HEK293 (cell line): ENCODE measurements at regions not wholly inside any gene's neighbourhood (a gene's known extent, or its start where the extent isn't known, plus 50 kb on each side); places are given as distances from the start of the nearest gene placed in this dataset.

Experiments
- CTCF ChIA-PET: fragments of 350-600 bp; formaldehyde crosslinking; extraction: SDS; loops from one replicate; lab custom pipeline; 2021; ENCODE audit warnings: antibody characterized with exemption; lab: Yijun Ruan, JAX
- POLR2A ChIA-PET: fragments of 300-600 bp; formaldehyde crosslinking; extraction: SDS; loops from one replicate; lab custom pipeline; 2020; ENCODE audit warnings: antibody characterized with exemption, inconsistent platforms; lab: Yijun Ruan, JAX
- H3K27ac ChIP-seq: fragments of 200-500 bp; sonication (Bioruptor generic); 2 replicates; pipeline ENCODE4 v1.5.1; 2014; ENCODE audit warnings: low read depth, low read length, control low read depth, inconsistent platforms; ENCODE audit errors: extremely low read depth
- H3K36me3 ChIP-seq, 2 experiments: fragments of 200-500 bp in 1 of 2; sonication (Bioruptor generic) in 1 of 2; 1 replicate in 1 of 2; 2 replicates in 1 of 2; pipeline ENCODE4 v1.5.1; 2014 to 2017; ENCODE audit warnings: inconsistent platforms in 2 of 2, low read length in 2 of 2; ENCODE audit not compliant: control insufficient read depth in 2 of 2, insufficient read depth in 1 of 2
- H3K4me1 ChIP-seq: fragments of 200-500 bp; sonication (Bioruptor generic); 2 replicates; pipeline ENCODE4 v1.5.1; 2014; ENCODE audit warnings: mild to moderate bottlenecking, low read length, inconsistent platforms; ENCODE audit not compliant: control insufficient read depth, insufficient read depth
- H3K4me3 ChIP-seq: 2 replicates; pipeline ENCODE4 v1.5.1; 2011; ENCODE audit warnings: low read depth, mild to moderate bottlenecking, control low read depth, low read length, moderate library complexity
- H3K9me3 ChIP-seq: fragments of 200-500 bp; sonication (Bioruptor generic); 2 replicates; pipeline ENCODE4 v1.5.1; 2014; ENCODE audit warnings: low read depth, low read length, inconsistent platforms; ENCODE audit not compliant: control insufficient read depth, insufficient read depth
- KLF1 ChIP-seq: fragments of 450-650 bp; formaldehyde crosslinking; IDR thresholded peaks from 2 replicates; pipeline ENCODE4 v1.5.1; 2016; ENCODE audit warnings: missing biosample characterization, missing genetic modification characterization
- SETDB1 ChIP-seq: IDR thresholded peaks from one replicate; pipeline ENCODE4 v1.6.1; 2017; ENCODE audit warnings: mild to moderate bottlenecking, low read length, moderate library complexity, mixed read lengths; ENCODE audit not compliant: insufficient read length
- ZBTB8A ChIP-seq: fragments of 450-650 bp; formaldehyde crosslinking; IDR thresholded peaks from 2 replicates; pipeline ENCODE4 v1.5.1; 2016; ENCODE audit warnings: missing biosample characterization, missing genetic modification characterization
- ZNF133 ChIP-seq: fragments of 450-650 bp; formaldehyde crosslinking; IDR thresholded peaks from 2 replicates; pipeline ENCODE4 v1.5.1; 2016; ENCODE audit warnings: missing biosample characterization, missing genetic modification characterization
- ZNF146 ChIP-seq: fragments of 450-650 bp; formaldehyde crosslinking; IDR thresholded peaks from 2 replicates; pipeline ENCODE4 v1.5.1; 2016; ENCODE audit warnings: missing biosample characterization, missing genetic modification characterization
- ZNF239 ChIP-seq: fragments of 450-650 bp; formaldehyde crosslinking; IDR thresholded peaks from 2 replicates; pipeline ENCODE4 v1.5.1; 2016; ENCODE audit warnings: missing biosample characterization, missing genetic modification characterization
- ZNF324 ChIP-seq: fragments of 450-650 bp; formaldehyde crosslinking; IDR thresholded peaks from 2 replicates; pipeline ENCODE4 v1.5.1; 2016; ENCODE audit warnings: missing biosample characterization, missing genetic modification characterization
- ZNF521 ChIP-seq: fragments of 450-650 bp; formaldehyde crosslinking; IDR thresholded peaks from 2 replicates; pipeline ENCODE4 v1.5.1; 2017; ENCODE audit warnings: missing biosample characterization, mild to moderate bottlenecking, missing genetic modification characterization
- ZNF558 ChIP-seq: fragments of 450-650 bp; formaldehyde crosslinking; IDR thresholded peaks from 2 replicates; pipeline ENCODE4 v1.5.1; 2016; ENCODE audit warnings: missing biosample characterization, missing genetic modification characterization
- ZNF626 ChIP-seq: fragments of 450-650 bp; sonication (Bioruptor Pico); formaldehyde crosslinking; IDR thresholded peaks from 2 replicates; pipeline ENCODE4 v1.5.1; 2018; ENCODE audit warnings: missing biosample characterization, missing genetic modification characterization, inconsistent platforms
- ZNF707 ChIP-seq: fragments of 450-650 bp; formaldehyde crosslinking; IDR thresholded peaks from 2 replicates; pipeline ENCODE4 v1.5.1; 2016; ENCODE audit warnings: missing biosample characterization, missing genetic modification characterization
- ZNF76 ChIP-seq: fragments of 450-650 bp; formaldehyde crosslinking; IDR thresholded peaks from 2 replicates; pipeline ENCODE4; 2016; ENCODE audit warnings: low read depth, missing biosample characterization, missing genetic modification characterization, borderline replicate concordance
- TF ChIP-seq, protein P1 (sequence below): fragments of 450-650 bp; formaldehyde crosslinking; IDR thresholded peaks from 2 replicates; pipeline ENCODE4 v1.5.1; 2016; ENCODE audit warnings: missing biosample characterization, missing genetic modification characterization
- TF ChIP-seq, protein P2 (sequence below): fragments of 450-650 bp; formaldehyde crosslinking; IDR thresholded peaks from 2 replicates; pipeline ENCODE4 v1.5.1; 2016; ENCODE audit warnings: missing biosample characterization, missing genetic modification characterization
- TF ChIP-seq, protein P3 (sequence below): fragments of 450-650 bp; formaldehyde crosslinking; IDR thresholded peaks from 2 replicates; pipeline ENCODE4 v1.5.1; 2017; ENCODE audit warnings: missing biosample characterization, missing genetic modification characterization
- TF ChIP-seq, protein P4 (sequence below): fragments of 450-650 bp; formaldehyde crosslinking; IDR thresholded peaks from 2 replicates; pipeline ENCODE4 v1.5.0; 2017; ENCODE audit warnings: missing biosample characterization, missing genetic modification characterization, borderline replicate concordance
- TF ChIP-seq, protein P5 (sequence below): fragments of 450-650 bp; IDR thresholded peaks from 2 replicates; pipeline ENCODE4 v1.5.1; 2018; ENCODE audit warnings: missing biosample characterization, mild to moderate bottlenecking, missing genetic modification characterization

DNA sequence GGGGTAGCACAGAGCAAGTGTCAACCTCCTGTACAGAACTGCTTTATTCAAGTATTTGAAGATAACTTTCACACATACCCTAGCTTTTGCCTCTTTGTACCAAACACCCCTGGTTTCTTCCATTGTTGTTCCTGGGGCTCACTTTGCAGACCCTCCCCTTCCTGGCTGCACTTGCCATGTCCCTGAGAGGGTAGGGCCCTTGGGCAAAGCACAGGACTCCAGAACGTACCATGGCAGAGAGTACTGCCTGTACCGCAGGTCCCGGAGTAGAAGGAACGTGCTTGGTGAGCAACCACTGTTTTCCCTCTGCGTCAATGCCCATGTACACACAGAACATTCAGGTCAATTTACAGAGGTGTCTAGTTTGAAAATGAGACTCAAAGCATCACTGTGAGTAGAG, 290.4 kb downstream of the EN1 start (continued):
- TF ChIP-seq, protein P1, sequence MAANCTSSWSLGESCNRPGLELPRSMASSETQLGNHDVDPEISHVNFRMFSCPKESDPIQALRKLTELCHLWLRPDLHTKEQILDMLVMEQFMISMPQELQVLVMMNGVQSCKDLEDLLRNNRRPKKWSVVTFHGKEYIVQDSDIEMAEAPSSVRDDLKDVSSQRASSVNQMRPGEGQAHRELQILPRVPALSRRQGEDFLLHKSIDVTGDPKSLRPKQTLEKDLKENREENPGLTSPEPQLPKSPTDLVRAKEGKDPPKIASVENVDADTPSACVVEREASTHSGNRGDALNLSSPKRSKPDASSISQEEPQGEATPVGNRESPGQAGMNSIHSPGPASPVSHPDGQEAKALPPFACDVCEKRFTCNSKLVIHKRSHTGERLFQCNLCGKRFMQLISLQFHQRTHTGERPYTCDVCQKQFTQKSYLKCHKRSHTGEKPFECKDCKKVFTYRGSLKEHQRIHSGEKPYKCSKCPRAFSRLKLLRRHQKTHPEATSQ = no peak
- TF ChIP-seq ZNF239 (tag by site-specific recombination) (no peak), KLF1 (tag by site-specific recombination) (no peak), ZBTB8A (tag by site-specific recombination) (no peak)
- TF ChIP-seq, protein P2, sequence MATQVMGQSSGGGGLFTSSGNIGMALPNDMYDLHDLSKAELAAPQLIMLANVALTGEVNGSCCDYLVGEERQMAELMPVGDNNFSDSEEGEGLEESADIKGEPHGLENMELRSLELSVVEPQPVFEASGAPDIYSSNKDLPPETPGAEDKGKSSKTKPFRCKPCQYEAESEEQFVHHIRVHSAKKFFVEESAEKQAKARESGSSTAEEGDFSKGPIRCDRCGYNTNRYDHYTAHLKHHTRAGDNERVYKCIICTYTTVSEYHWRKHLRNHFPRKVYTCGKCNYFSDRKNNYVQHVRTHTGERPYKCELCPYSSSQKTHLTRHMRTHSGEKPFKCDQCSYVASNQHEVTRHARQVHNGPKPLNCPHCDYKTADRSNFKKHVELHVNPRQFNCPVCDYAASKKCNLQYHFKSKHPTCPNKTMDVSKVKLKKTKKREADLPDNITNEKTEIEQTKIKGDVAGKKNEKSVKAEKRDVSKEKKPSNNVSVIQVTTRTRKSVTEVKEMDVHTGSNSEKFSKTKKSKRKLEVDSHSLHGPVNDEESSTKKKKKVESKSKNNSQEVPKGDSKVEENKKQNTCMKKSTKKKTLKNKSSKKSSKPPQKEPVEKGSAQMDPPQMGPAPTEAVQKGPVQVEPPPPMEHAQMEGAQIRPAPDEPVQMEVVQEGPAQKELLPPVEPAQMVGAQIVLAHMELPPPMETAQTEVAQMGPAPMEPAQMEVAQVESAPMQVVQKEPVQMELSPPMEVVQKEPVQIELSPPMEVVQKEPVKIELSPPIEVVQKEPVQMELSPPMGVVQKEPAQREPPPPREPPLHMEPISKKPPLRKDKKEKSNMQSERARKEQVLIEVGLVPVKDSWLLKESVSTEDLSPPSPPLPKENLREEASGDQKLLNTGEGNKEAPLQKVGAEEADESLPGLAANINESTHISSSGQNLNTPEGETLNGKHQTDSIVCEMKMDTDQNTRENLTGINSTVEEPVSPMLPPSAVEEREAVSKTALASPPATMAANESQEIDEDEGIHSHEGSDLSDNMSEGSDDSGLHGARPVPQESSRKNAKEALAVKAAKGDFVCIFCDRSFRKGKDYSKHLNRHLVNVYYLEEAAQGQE (tag by site-specific recombination) = no peak

DNA sequence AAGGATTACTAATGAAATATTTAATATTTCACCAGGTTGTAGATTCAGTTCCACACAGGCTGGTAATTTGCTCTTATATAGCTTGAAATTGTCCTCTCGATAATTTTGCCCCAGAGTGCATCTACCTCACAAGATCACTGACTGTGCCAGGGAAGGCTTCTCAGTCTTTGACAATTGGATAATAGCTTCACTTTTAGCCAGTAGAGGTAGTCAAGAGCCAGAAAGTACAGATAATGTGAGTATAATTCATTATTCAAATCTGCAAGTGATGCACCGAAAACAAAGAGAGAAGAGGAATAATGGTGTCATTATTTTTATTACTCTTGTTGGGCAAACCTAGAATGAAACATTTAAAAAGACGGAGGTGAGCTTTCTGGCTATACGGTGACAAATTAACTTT, 292.8 kb downstream of the EN1 start:
- H3K4me3 ChIP-seq = no peak overlapping the region
- no peaks in the 10 kb centered on the region for H3K36me3 ChIP-seq
- H3K4me1 ChIP-seq = no peaks in the 10 kb centered on the region
- no peaks in the 10 kb centered on the region for H3K9me3 ChIP-seq
- TF ChIP-seq, protein P3, sequence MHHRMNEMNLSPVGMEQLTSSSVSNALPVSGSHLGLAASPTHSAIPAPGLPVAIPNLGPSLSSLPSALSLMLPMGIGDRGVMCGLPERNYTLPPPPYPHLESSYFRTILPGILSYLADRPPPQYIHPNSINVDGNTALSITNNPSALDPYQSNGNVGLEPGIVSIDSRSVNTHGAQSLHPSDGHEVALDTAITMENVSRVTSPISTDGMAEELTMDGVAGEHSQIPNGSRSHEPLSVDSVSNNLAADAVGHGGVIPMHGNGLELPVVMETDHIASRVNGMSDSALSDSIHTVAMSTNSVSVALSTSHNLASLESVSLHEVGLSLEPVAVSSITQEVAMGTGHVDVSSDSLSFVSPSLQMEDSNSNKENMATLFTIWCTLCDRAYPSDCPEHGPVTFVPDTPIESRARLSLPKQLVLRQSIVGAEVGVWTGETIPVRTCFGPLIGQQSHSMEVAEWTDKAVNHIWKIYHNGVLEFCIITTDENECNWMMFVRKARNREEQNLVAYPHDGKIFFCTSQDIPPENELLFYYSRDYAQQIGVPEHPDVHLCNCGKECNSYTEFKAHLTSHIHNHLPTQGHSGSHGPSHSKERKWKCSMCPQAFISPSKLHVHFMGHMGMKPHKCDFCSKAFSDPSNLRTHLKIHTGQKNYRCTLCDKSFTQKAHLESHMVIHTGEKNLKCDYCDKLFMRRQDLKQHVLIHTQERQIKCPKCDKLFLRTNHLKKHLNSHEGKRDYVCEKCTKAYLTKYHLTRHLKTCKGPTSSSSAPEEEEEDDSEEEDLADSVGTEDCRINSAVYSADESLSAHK = no peak
- no peak for TF ChIP-seq ZNF626 (tag by site-specific recombination)
- ChIA-PET CTCF (no interaction called here), POLR2A (no interaction called here)
- H3K27ac ChIP-seq = no peak overlapping the region

DNA sequence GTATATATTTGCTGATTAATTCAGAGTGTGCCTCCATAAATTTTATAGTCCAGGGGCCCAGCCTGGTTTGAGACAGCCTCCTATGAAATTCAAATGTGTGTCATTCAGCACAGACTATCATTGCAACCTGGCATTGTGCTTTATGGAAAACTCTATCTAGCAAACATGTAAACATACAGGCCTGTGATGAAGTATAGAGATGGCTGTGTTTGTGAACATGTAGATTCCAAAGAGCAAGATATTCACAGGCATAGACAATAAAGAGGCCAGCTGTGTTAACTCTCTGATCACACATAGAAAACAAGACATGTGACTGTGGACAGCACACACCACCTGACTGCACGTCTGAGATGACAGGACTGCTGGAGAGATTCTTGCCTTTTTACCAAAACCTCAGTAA, 297.9 kb downstream of the EN1 start:
- Histone ChIP-seq H3K27ac (no peak overlapping the region), H3K9me3 (no peaks in the 10 kb centered on the region), H3K36me3 (no peaks in the 10 kb centered on the region), H3K4me3 (no peak overlapping the region), H3K4me1 (no peaks in the 10 kb centered on the region)
- POLR2A ChIA-PET = no interaction called here
- CTCF ChIA-PET = interaction anchor here (0.6 kb wide), 1 partner anchor 10 kb away, joined by 4 read pairs; no protein-coding TSS in a partner anchor
- TF ChIP-seq ZNF558 (tag by site-specific recombination) = no peak
- no peak for TF ChIP-seq ZNF76 (tag by site-specific recombination)
- TF ChIP-seq, protein P4, sequence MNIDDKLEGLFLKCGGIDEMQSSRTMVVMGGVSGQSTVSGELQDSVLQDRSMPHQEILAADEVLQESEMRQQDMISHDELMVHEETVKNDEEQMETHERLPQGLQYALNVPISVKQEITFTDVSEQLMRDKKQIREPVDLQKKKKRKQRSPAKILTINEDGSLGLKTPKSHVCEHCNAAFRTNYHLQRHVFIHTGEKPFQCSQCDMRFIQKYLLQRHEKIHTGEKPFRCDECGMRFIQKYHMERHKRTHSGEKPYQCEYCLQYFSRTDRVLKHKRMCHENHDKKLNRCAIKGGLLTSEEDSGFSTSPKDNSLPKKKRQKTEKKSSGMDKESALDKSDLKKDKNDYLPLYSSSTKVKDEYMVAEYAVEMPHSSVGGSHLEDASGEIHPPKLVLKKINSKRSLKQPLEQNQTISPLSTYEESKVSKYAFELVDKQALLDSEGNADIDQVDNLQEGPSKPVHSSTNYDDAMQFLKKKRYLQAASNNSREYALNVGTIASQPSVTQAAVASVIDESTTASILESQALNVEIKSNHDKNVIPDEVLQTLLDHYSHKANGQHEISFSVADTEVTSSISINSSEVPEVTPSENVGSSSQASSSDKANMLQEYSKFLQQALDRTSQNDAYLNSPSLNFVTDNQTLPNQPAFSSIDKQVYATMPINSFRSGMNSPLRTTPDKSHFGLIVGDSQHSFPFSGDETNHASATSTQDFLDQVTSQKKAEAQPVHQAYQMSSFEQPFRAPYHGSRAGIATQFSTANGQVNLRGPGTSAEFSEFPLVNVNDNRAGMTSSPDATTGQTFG (tag by site-specific recombination) = no peak
- no peak for TF ChIP-seq ZNF146 (tag by site-specific recombination)
- TF ChIP-seq ZNF324 = no peak
- no peak for TF ChIP-seq ZNF707
- TF ChIP-seq, protein P5, sequence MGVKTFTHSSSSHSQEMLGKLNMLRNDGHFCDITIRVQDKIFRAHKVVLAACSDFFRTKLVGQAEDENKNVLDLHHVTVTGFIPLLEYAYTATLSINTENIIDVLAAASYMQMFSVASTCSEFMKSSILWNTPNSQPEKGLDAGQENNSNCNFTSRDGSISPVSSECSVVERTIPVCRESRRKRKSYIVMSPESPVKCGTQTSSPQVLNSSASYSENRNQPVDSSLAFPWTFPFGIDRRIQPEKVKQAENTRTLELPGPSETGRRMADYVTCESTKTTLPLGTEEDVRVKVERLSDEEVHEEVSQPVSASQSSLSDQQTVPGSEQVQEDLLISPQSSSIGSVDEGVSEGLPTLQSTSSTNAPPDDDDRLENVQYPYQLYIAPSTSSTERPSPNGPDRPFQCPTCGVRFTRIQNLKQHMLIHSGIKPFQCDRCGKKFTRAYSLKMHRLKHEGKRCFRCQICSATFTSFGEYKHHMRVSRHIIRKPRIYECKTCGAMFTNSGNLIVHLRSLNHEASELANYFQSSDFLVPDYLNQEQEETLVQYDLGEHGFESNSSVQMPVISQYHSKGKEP (tag by site-specific recombination) = no peak
- no peak for TF ChIP-seq SETDB1
- no peak for TF ChIP-seq ZNF521 (tag by site-specific recombination)
- TF ChIP-seq ZNF133 (tag by site-specific recombination) = no peak
